Erythroblast (primary cell): ENCODE measurements at regions not wholly inside any gene's neighbourhood (a gene's known extent, or its start where the extent isn't known, plus 50 kb on each side); places are given as distances from the start of the nearest gene placed in this dataset.

ENCODE experiments used
- GATA1 ChIP-seq: IDR thresholded peaks from 2 replicates; pipeline ENCODE4 v1.6.1; 2011; ENCODE audit warnings: low read depth, mild to moderate bottlenecking, control low read depth, low read length, moderate library complexity
- POLR2A ChIP-seq: IDR thresholded peaks from 2 replicates; pipeline ENCODE4 v1.6.1; 2011; ENCODE audit warnings: mild to moderate bottlenecking, low read length

DNA sequence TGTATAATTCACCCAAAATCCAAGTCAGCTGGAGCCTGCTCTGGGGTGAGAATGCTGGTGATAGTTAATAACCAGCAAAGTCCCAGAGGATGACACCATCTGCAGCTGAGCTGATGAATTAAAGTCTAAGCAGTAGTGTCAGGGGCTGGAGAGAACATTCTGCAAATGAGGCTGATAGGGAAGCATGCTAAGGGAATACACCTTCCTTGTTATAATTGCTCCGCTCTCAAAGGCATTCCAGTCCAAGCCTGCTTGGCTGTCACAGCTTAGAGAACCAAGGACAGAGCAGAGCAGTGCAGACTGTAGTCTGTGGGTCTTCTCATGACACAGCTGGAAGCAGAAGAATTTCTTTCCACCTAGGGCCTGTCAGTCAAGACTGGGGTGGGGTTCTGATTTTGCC, 283.1 kb downstream of the SIPA1L2 start:
- no peak for TF ChIP-seq POLR2A
- TF ChIP-seq GATA1: no peak
